Fibroblast of the conjunctiva (primary cell): ENCODE measurements at regions not wholly inside any gene's neighbourhood (a gene's known extent, or its start where the extent isn't known, plus 50 kb on each side); places are given as distances from the start of the nearest gene placed in this dataset.
A peak's percentile ranks its signal among the peaks of the same experiment; 100 is the strongest.

Experiments
- DNase-seq: peaks from one replicate; pipeline ENCODE4 v3.0.0-alpha.2; 2010; ENCODE audit warnings: low read depth

GRCh38 chr3:116767726-116768125, 58.1 kb downstream of the TUSC7 start:
- no peak for DNase-seq

GRCh38 chr3:116770815-116771450, 61.4 kb downstream of the TUSC7 start:
- DNase-seq: peak; percentile 70

- DNase-seq: no peak
Measured at GRCh38 chr3:116776880-116777785, 67.6 kb downstream of the TUSC7 start.

- DNase-seq: no peak
Measured at GRCh38 chr3:116785226-116785625, 75.6 kb downstream of the TUSC7 start.

- DNase-seq: no peak
Measured at GRCh38 chr3:116802651-116803050, 93.1 kb downstream of the TUSC7 start.

GRCh38 chr3:116806351-116806750, 96.8 kb downstream of the TUSC7 start:
- DNase-seq: no peak

GRCh38 chr3:116808725-116809124, 99.1 kb downstream of the TUSC7 start:
- DNase-seq: no peak

- DNase-seq: no peak
Measured at GRCh38 chr3:116809208-116809607, 99.6 kb downstream of the TUSC7 start.

GRCh38 chr3:116811754-116812153, 102.2 kb downstream of the TUSC7 start:
- DNase-seq: no peak

- no peak for DNase-seq
Measured at GRCh38 chr3:116812949-116813348, 103.4 kb downstream of the TUSC7 start.

GRCh38 chr3:116815321-116815720, 105.7 kb downstream of the TUSC7 start:
- no peak for DNase-seq

- DNase-seq: peak; percentile 22
Measured at GRCh38 chr3:116815831-116816588, 106.4 kb downstream of the TUSC7 start.

- DNase-seq: no peak
Measured at GRCh38 chr3:116821371-116821770, 111.8 kb downstream of the TUSC7 start.

- DNase-seq: no peak
Measured at GRCh38 chr3:116824208-116824607, 114.6 kb downstream of the TUSC7 start.

- DNase-seq: no peak
Measured at GRCh38 chr3:116833202-116833601, 123.6 kb downstream of the TUSC7 start.

GRCh38 chr3:116834816-116835215, 125.2 kb downstream of the TUSC7 start:
- DNase-seq: no peak

- no peak for DNase-seq
Measured at GRCh38 chr3:116835658-116836057, 126.1 kb downstream of the TUSC7 start.

- DNase-seq: no peak
Measured at GRCh38 chr3:116836286-116836685, 126.7 kb downstream of the TUSC7 start.

- DNase-seq: no peak
Measured at GRCh38 chr3:116837483-116837882, 127.9 kb downstream of the TUSC7 start.

- no peak for DNase-seq
Measured at GRCh38 chr3:116841003-116841735, 131.6 kb downstream of the TUSC7 start.

GRCh38 chr3:116842254-116842957, 132.8 kb downstream of the TUSC7 start:
- DNase-seq: no peak
